Stimulated activated CD4-positive, alpha-beta T cell treated with anti-CD3 and anti-CD28 coated beads, Interleukin-12 subunit alpha, Interleukin-12 subunit beta, amount 100 ng/mL, for 4 hours (primary cell): ENCODE measurements at regions not wholly inside any gene's neighbourhood (a gene's known extent, or its start where the extent isn't known, plus 50 kb on each side); places are given as distances from the start of the nearest gene placed in this dataset.

ENCODE experiments used
- DNase-seq: peaks from one replicate; pipeline ENCODE4 v3.0.0-alpha.2; 2020

DNA sequence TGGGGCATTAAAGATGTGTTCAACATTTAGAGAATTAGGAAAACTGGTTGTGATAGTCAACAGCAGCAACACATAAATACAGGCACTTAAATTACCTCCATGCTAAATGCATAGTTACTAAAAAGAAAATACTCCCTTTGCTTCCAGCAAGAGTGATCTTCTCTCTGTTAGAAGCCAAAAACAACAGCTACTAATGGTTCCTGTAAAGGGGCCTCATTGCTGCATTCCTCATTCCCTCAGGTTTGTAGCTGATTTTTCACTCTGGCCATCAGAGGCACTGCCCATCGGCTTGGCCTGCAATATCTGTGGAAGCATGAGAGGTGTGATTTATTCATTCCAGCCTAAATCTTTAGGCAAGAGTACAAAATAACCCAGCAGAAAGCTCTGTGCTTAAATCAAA lies 466.0 kb upstream of the ADAMTS16 start:
- DNase-seq, result no peak

DNA sequence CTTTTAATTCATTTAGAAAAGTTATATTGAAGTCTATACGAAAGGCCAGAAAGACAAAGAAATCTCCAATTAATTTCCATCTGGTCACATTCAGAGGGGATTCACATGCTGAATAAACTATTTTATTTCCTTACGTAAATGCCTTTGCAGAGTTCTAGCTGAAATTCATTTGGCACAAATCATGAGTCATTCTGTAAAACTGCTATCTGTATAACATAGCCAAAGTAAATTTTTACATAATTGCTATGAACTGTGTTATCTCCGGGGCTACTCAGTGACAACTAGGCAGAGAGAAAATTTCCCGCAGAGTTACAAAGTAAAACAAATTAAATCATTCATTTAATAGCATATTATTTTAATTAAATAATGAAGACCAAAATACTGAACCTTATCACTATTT lies 463.2 kb upstream of the ADAMTS16 start:
- DNase-seq, result no peak

DNA sequence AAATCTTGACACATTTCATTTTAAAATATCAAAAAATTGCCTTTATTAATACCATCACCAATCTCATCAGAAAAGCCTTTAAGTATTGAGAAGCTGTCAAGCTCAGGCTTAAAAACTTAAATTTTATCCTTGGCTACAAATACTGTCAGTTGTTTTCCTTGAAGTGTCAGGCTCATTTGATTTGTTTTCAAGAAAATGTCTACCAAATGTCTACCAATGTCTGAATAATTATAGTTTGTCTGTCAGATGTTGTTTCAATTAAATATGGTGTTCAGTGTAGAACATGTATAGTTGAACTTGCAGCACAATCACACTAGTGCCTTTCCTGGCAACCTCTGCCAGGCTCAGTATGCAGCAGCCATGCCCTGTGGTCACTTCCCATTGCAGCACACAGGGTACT lies 455.2 kb upstream of the ADAMTS16 start:
- no peak for DNase-seq

DNA sequence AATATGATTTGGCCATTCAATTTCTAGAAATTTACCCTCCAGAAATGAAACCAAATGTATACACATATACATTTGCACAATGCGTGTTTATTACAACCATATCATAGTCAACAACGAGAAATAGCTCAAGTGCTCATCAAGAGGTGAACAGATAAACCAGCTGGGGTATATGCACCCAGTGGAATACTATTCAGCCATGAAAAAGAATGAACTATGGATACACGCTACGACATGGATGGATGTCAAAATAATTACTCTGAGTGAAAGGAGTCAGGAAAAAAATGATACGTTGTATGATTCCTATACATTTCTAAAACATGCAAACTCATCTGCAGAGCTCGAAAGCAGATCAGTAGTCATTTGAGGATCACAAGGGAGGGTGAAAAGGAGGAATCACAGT lies 441.5 kb upstream of the ADAMTS16 start:
- DNase-seq, result no peak

DNA sequence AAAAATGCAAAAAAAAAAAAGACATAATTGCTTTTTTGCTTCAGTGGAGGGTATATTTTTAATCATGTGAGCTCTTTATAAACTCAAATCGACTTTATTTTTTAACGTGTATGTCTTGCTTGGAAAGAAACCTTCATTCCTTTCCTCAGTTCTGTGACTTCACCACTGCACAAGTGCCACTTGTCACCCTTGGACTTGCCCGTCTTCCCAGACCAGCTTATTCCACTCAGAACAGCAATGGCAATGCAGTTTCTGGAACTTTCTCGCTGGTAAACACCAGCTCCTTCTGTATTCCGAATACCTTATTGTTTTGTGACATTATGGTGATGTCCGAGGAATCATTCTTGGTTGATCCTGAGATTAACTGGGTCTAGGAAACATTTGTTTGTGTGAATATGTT lies 440.5 kb upstream of the ADAMTS16 start:
- no peak for DNase-seq

DNA sequence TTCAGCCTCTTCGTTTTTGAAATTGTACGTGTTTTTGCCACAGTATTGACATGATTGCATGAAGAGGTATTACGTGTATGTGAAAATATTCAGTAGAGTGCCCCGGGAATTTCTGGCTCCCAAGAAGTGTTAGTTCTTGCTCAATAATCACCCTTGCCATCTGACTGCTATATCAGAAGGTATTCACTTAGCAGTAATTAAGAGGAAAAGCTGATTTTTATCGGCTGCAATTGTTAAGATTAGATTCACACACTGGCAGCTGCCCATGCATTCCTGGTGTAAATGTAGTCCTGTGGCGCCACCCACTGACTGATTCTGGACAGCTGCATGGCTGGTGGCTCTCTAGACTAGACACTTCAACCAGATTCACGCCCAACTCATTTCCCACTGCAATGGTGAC lies 440.1 kb upstream of the ADAMTS16 start:
- DNase-seq, result no peak

DNA sequence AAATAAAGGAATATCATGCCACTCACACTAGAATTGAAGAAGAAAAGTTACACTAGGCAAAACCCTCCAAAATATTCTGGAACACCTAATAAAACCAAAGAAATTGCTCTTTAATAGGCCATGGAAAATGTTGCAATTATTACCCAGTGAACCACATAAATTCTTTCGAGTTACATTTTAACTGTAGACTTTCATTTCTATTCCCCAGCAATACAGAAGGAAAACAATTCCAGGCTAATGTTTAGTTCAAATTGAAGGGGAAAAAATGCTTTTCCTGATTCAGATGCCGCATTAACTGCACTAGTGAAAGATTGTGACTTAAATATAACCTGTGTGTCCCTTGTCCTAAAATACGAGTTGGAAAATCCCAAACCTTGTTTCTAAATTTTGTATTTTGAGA lies 439.3 kb upstream of the ADAMTS16 start:
- no peak for DNase-seq

DNA sequence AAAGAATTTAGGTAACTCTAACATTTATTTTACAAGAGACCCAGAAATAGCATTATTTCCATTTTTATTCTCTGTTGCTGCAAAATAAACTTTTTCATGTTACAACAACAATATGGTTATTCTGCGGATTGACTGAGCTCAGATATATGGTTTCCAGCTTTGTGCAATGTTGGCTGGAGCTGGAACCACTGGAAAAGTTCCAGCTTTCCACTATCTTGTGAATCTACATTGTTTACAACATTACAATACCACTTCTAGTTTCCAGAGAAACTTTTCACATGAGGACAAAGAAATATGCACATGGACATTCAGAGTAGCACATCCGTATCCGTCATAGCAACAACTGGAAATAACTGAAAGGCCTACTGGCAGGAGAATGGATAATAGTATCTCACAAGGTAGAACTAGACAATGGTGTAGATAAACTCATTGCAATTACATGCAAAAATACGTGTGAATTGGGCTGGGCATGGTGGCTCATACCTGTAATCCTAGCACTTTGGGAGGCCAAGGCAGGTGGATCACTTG lies 436.1 kb upstream of the ADAMTS16 start:
- no peak for DNase-seq

DNA sequence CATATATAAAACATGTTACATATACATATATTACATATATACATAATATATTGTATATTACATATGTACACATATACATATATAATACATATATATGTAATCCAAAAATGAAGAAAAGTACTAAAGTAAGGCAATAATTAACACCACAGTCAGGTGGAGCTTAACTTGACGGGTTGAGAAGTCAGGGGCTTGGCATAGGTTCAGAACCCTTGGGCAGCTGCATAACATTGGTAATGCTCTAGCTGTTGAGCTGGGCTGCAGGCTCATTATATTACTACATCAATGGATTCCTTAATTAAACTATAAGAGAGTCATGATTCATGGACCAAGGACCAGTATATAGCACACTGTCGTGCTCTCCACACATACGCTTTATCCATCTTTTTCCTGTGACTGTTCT lies 435.2 kb upstream of the ADAMTS16 start:
- no peak for DNase-seq

DNA sequence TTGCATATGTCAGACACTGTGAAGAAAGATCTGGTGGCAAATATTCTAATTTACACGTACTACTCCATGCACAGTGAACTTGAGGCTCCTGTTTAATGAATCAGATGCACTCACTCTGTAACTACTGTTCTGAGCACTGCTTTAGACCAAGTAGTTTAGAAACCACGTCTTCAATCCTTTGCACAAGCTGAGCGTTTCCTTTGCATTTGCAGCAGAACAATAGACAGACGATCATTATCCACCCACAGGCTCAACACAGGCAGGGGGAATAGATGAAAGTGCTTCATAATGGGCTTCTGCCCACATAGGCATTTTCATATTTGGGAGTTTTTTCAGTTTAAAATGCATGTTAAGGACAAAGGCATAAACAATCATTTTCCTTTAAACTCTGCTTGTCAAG lies 423.3 kb upstream of the ADAMTS16 start:
- DNase-seq, result no peak

DNA sequence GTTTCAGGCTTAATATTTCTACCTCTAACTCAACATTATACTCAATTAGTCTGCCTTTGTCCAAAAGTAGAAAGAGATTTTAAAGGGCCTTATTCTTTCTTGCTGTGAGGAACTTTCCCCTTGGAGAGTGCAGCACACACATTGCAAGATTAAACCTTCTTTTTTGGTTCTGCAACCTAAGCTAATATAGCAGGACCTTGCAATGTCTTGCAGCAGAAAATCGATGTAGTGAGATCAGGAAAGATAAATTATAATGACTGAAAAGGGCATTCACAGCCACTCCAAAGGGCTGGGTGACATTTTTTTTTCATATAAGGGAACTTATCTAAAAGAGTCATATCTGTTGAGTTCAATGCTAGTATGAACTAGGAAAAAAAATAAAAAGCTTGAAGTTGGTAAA lies 422.7 kb upstream of the ADAMTS16 start:
- no peak for DNase-seq

DNA sequence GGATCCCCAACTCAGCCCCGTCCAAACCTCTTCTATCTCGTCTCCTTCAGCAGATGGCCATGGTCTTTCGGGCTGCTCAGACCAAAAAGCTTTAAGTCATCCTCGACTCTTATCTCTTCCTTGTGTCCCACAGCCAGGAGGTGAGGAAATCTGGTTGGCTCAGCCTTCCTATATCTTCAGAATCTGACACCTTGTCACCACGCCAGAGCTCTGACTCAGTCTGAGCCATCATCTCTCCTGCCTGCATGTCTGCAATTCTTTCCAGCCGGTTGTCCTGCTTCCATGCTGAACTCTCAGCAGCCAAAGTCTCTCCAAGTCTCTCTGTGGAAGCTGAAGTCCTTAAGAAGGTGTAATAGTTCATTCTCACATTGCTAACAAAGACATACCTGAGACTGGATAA lies 419.3 kb upstream of the ADAMTS16 start:
- DNase-seq, result no peak

DNA sequence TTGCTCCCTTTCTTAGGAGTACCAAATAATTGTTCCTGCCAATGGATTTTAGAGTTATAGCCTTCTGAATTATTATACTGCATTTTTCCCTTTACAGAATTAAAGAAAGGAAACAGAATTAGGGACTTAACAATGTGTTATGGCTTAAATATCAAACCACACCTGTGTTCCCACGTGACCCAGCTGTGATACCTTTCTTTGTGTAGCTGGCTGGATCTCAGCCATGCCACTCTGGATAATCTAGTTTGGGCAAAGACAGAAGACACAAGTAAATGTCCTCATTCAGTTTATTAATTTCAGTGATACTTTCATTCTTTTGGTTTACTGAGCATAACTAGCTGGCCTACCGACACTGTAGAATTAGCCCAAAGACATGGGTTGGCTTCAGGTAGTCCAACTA lies 417.2 kb upstream of the ADAMTS16 start:
- no peak for DNase-seq

DNA sequence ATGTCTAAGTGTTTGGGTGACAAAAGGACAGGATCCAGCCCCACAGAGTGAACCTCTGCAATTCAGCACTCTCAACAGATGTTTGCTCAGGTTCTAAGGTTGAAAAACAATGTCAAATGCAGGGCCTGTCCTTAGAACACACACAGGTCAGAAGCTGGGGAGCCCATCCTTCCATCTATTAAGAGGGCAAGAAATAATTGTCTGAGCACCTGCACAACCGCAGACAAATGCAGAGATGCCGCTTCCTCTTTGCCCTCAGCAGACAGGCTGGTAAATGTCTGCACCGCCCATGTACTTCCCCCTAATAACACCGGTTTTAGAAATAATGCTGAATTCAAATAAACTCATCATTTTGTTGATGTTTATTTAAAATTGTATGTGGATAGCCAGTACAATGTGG lies 414.5 kb upstream of the ADAMTS16 start:
- DNase-seq, result no peak

DNA sequence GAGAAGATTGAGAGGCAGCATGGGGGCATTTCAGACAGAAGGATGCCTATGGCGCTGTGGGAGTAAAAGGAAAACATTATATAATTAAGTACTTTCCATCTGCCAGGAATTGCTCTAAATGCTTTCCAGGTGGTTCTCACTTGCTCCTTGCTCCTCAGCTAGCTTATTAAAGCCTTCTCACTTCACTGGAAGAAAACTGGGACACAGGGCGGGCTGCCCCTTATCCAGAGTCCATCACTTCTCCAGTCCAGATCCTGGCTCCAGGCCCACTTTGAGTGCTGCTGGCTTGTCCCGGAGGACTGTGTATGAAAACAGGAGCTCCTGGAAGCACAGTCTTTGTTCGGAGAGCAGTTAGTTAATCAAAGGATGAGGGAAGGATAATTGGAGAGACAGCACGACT lies 409.9 kb upstream of the ADAMTS16 start:
- DNase-seq, result no peak

DNA sequence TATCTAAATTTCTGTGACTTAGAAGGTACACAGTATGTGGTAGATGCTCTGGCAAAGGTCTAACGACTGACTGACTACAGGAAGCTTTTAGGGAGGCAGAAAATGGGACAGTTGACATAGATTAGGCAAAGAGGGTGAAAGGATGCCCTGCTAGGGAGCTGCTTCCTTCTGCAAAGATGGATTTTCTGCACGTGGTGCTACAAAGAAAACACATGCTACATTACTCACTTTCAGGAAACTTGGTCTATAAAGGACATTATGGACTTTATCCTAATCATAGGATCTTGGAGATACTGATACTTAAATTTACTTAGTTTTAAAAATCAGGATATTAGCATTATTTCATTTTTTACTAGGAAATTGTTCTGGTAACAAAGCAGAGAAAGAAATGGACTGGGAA lies 405.8 kb upstream of the ADAMTS16 start:
- DNase-seq, result no peak

DNA sequence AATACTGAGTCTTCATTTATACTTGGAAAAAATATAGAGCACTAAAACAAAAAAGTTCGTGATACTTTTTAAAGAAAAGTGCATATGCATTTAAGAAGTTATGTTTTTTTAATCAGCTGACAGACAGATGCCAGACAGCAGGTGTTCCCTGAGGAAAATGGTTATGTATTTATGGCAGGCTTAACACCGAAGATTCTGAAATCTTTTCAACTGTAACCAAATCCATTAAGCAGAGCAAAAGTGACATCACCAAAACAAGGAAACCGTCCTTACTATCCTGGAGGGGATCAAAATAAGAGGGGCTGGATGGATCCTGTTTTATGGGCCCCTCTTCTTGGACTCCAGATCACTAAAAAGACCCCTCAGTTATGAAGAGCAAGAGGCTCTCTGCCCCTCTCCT lies 404.9 kb upstream of the ADAMTS16 start:
- no peak for DNase-seq

DNA sequence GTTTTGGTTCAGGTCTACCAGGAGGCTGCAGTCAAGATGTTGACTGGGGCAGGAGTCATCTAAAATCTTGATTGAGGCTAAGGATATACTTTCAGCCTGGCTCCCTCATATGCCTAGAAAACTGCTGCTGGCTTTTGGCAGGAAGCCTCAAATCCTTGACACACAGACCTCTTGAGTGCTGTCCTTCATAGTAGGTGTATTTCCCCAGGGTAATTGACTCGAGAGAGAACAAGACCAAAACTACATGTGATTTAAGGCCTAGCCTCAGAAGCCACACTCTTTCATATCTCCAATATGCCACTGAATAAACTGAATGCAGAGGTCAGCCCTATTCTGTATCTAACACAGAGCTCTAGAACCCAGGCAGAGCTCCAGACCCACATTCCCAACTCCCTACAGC lies 402.3 kb upstream of the ADAMTS16 start:
- DNase-seq, result no peak

DNA sequence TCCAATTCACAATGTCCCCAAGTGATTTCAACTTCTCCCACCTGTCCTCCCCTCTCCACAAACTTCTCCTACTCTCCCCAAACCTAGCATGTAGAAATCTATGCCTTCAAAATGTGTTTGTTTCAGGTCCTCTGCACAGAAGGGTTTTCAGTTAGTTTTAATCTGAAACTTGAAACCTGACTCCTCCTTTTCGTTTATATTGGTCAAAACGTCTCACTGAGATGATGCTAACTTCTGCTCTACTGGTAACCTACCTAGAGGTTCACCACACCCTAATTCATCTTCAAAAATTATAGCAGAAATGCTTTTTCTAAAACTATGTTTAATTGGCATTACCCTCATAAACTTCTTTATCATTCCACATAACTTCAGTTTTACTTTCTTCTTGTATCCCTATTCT lies 401.8 kb upstream of the ADAMTS16 start:
- DNase-seq, result no peak

DNA sequence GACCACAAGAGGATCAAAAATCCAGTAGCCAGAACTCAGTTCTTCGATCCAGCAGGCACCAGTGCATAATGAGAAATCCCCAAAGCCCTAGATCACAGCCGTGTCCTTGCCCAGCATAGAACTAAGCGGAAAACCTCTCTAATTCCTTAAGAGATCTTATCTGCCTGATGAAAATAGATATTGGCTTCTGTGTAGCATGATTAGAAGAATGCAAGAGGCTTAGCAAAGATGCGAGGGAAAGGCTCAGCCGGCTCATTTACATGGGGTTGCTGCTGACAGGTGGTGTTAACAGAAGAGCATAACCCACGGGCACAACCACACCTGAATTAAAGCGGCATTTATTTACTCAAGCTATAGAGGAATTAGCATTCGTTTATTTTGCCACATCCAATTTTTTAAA lies 400.0 kb upstream of the ADAMTS16 start:
- DNase-seq, result no peak

DNA sequence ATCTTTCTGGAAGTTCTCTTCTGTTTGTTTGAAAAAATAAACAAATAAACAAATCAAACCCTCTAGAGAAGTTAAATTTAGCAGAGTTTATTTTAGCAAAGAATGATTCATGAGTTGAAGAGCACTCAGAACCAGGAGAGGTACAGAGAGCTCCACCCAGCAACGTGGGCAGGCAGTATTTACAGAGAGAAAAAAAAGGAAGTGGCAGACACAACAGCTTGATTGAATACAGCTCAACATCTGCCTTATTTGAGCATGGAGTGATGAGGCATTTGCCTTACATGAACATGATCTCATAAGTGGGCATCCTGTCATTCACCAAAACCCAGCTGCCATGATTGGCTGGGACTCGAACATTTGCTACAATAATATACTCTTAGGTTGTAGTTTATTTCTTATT lies 381.6 kb upstream of the ADAMTS16 start:
- DNase-seq, result no peak

DNA sequence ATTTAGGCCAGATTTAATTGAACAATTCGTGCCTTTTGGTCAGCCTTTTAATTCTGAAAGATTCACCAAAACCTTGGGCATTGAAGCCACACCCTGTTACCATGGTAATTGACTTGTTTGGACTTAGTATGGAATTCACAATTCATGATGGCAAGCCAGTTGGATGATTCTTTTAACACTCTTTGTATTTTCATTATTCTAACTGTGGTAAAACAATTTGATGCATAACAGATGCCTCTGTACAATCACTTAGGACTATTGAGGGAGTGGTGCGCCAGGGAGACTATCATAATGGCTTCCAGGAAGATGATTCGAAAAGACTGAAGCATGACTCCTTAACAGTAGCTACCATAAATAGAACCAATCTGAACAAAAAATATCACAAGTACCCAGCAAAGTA lies 381.1 kb upstream of the ADAMTS16 start:
- DNase-seq, result no peak

DNA sequence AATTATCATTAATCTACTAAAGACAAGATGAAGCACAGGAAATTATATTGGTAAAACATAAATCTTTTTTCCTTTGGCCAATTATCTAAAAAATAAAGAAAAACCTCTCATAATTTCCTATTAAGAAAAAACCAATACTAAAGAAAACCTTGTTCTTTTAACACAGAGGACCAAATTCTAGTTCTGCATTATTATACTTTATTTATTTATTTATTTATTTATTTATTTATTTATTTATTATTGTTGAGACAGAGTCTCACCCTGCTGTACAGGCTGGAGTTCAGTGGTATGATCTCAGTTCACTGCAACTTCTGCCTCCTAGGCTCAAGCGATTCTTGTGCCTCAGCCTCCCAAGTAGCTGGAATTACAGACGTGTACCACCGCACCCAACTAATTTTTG lies 377.8 kb upstream of the ADAMTS16 start:
- DNase-seq, result no peak

DNA sequence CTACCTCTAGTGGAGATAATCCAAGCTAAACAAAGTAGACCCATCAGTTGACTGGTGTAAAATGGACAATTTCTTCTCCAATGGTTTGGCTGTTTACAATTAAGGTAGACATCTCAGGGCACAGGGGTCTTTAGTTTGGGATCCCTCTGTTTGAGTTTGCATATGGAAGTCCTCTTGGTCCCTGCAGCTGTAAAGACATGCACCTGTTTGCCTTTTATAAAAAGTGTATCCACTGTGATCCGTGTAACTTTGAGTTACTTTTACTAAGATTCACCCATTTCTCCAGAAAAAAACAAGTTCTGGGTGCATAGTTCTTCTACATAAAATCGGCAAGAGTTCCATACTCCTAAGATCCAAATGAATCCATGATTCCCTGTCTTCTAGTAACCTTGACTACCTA lies 374.7 kb upstream of the ADAMTS16 start:
- no peak for DNase-seq

DNA sequence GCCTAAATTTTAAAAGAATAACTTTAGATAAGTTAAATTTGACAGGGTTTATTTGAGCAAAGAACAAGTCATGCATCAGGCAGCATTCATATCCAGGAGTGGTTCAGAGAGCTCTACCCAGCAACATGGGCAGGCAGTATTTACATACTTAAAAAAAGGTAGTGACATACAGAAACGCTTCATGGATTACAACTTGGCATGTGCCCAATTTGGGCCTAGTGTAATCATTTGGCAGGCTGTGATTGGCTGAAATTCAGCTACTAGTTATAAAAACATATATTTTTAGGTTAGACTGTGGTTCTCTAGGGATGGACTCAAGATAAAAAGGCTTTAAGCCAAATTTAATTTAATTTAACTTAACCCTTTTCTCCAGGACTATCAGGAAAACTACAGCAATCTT lies 374.0 kb upstream of the ADAMTS16 start:
- DNase-seq, result no peak

DNA sequence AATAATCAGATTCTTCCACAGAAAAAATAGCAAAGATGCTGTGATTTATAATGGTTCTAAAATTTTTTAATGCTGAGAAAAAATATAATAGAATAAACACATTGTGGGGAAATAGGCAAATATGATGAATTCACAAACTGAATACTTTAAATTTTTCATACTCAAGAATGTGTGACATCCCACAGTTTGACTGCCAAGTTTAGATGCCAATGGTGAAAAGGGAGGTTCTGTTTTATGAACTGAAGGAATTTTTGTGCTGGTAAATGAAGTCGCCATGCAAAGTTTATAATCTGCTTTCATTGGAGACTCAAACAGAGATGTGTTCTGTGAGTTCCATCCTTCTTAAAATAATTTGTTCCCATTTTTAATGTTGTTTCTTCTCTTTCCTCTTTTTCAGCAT lies 367.5 kb upstream of the ADAMTS16 start:
- DNase-seq, result no peak
